Vagina (tissue), 2 donors: ENCODE measurements at regions not wholly inside any gene's neighbourhood (a gene's known extent, or its start where the extent isn't known, plus 50 kb on each side); places are given as distances from the start of the nearest gene placed in this dataset.

Source experiments
- CTCF ChIP-seq, 3 experiments: fragments of 450-650 bp in 2 of 3; fragments of 200-600 bp in 1 of 3; sonication (generic) in 1 of 3; IDR thresholded peaks; one replicate each; pipeline ENCODE4 v1.5.1; 2017 to 2019; ENCODE audit warnings: antibody characterized with exemption in 3 of 3, mild to moderate bottlenecking in 2 of 3, moderate library complexity in 2 of 3
- POLR2A ChIP-seq, 2 donors: fragments of 450-650 bp; IDR thresholded peaks; one replicate each; pipeline ENCODE4 v1.6.1; 2017; ENCODE audit warnings: antibody characterized with exemption in 2 of 2, mild to moderate bottlenecking in 2 of 2, moderate library complexity in 2 of 2
- POLR2AphosphoS5 ChIP-seq, 2 donors: sonication (generic); formaldehyde crosslinking; IDR thresholded peaks; one replicate each; pipeline ENCODE4 v1.9.0; 2017; ENCODE audit warnings: antibody characterized with exemption in 2 of 2, mild to moderate bottlenecking in 2 of 2, low read depth in 1 of 2; ENCODE audit not compliant: insufficient read depth in 1 of 2

- TF ChIP-seq CTCF (IDR thresholded peaks at IDR 0.05) (no peak), POLR2A (IDR thresholded peaks at IDR 0.05) (no peak), POLR2AphosphoS5 (IDR thresholded peaks at IDR 0.05; ENCODE audit: insufficient read depth in 1 of 2, low read depth in 1 of 2) (peak in 1 of 2 donors; percentile 28)
These were observed 138.6 kb downstream of the DLL1 start for GRCh38 chr6:170152124-170152926.
